Ascending aorta (tissue), 2 donors: ENCODE measurements at regions not wholly inside any gene's neighbourhood (a gene's known extent, or its start where the extent isn't known, plus 50 kb on each side); places are given as distances from the start of the nearest gene placed in this dataset.

Source experiments
- DNase-seq, 2 donors: peaks; one replicate each; pipeline ENCODE4 v3.0.0-alpha.2; 2019; ENCODE audit warnings: low spot score in 2 of 2
- H3K27ac ChIP-seq, 2 donors: fragments of 200-600 bp; sonication (generic); one replicate each; pipeline ENCODE4 v1.5.1; 2016 to 2017; ENCODE audit warnings: mild to moderate bottlenecking in 1 of 2
- H3K27me3 ChIP-seq: fragments of 200-600 bp; sonication (generic); one replicate; pipeline ENCODE4 v1.5.1; 2017
- H3K36me3 ChIP-seq, 2 donors: fragments of 200-600 bp; sonication (generic); one replicate each; pipeline ENCODE4 v1.5.1; 2016
- H3K4me1 ChIP-seq, 2 donors: fragments of 200-600 bp; sonication (generic); one replicate each; pipeline ENCODE4 v1.5.1; 2016 to 2017; ENCODE audit warnings: mild to moderate bottlenecking in 1 of 2
- H3K4me3 ChIP-seq, 2 donors: fragments of 200-600 bp; sonication (generic); one replicate each; pipeline ENCODE4 v1.5.1; 2016 to 2017; ENCODE audit warnings: mild to moderate bottlenecking in 1 of 2
- H3K9me3 ChIP-seq, 2 donors: fragments of 200-600 bp; sonication (generic); one replicate each; pipeline ENCODE4 v1.5.1; 2016
- intact Hi-C: fragments of 100-400 bp; cut with DNase I; formaldehyde crosslinking; loops from one replicate; pipeline ENCODE4 v1.15.1; 2023
- TF ChIP-seq, protein P1 (sequence below), 3 experiments: fragments of 200-600 bp in 2 of 3; fragments of 450-650 bp in 1 of 3; sonication (generic) in 2 of 3; IDR thresholded peaks; one replicate each; pipeline ENCODE4 v1.5.1; 2016 to 2019; ENCODE audit warnings: antibody characterized with exemption in 3 of 3, mild to moderate bottlenecking in 1 of 3, moderate library complexity in 1 of 3

DNA sequence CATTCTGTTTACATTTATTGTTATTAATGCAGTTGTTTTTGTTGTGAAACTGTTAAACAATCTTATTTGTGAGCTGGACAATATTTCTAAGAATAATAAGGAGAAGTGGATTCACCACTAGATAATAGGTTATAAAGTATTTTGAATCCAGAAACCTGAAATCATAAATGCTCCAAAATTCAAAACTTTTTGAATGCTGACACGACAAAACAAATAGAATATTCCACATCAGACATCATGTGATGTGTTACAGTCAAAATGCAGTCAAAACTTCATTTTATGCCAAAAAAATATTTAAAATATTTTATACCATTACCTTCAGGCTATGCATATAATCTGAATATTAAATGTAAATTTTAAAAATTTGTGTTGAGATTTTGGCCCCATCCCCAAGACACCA lies 1321.4 kb downstream of the SLITRK1 start:
- H3K4me1 ChIP-seq: no peaks in the 10 kb centered on the region
- no peak overlapping the region for H3K4me3 ChIP-seq
- no peaks in the 10 kb centered on the region for H3K9me3 ChIP-seq
- no peak overlapping the region for H3K27ac ChIP-seq
- no peak for DNase-seq
- intact Hi-C loops: no loop called here
- no peaks in the 10 kb centered on the region for H3K36me3 ChIP-seq
- no peaks in the 10 kb centered on the region for H3K27me3 ChIP-seq
- TF ChIP-seq, protein P1, sequence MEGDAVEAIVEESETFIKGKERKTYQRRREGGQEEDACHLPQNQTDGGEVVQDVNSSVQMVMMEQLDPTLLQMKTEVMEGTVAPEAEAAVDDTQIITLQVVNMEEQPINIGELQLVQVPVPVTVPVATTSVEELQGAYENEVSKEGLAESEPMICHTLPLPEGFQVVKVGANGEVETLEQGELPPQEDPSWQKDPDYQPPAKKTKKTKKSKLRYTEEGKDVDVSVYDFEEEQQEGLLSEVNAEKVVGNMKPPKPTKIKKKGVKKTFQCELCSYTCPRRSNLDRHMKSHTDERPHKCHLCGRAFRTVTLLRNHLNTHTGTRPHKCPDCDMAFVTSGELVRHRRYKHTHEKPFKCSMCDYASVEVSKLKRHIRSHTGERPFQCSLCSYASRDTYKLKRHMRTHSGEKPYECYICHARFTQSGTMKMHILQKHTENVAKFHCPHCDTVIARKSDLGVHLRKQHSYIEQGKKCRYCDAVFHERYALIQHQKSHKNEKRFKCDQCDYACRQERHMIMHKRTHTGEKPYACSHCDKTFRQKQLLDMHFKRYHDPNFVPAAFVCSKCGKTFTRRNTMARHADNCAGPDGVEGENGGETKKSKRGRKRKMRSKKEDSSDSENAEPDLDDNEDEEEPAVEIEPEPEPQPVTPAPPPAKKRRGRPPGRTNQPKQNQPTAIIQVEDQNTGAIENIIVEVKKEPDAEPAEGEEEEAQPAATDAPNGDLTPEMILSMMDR (IDR thresholded peaks at IDR 0.05): no peak

DNA sequence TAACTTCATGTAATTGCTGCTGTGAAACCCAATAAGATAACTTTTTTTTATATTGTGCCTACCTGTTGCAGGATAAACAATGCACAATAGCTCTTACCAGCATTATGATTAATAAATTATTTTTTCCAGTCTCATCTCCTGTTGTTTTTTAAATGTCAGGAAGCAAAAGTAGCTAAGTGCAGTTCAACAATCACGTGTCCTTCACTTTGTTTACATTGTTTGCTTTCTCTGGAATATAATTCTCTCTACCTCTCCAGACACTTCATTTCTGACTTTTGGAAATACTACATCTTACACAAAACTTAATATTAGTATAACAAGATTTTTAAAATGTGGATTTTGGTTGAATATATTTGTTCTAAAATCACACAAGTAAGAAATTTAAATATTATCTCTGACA lies 1359.4 kb downstream of the SLITRK1 start:
- H3K9me3 ChIP-seq: no peaks in the 10 kb centered on the region
- no peaks in the 10 kb centered on the region for H3K27me3 ChIP-seq
- intact Hi-C loops: no loop called here
- no peaks in the 10 kb centered on the region for H3K36me3 ChIP-seq
- no peak for DNase-seq
- TF ChIP-seq, protein P1 (IDR thresholded peaks at IDR 0.05): no peak
- no peaks in the 10 kb centered on the region for H3K4me1 ChIP-seq
- no peak overlapping the region for H3K27ac ChIP-seq
- no peak overlapping the region for H3K4me3 ChIP-seq

GRCh38 chr13:82506805-82507414 lies 1375.4 kb downstream of the SLITRK1 start:
- H3K4me1 ChIP-seq: peaks cover 0 to under 1% of the 10 kb centered on the region in 2 donors
- TF ChIP-seq, protein P1 (IDR thresholded peaks at IDR 0.05): no peak
- intact Hi-C loops: no loop called here
- H3K36me3 ChIP-seq: no peaks in the 10 kb centered on the region
- H3K27ac ChIP-seq: no peak overlapping the region
- DNase-seq: no peak
- H3K4me3 ChIP-seq: no peak overlapping the region
- no peaks in the 10 kb centered on the region for H3K9me3 ChIP-seq
- no peaks in the 10 kb centered on the region for H3K27me3 ChIP-seq

DNA sequence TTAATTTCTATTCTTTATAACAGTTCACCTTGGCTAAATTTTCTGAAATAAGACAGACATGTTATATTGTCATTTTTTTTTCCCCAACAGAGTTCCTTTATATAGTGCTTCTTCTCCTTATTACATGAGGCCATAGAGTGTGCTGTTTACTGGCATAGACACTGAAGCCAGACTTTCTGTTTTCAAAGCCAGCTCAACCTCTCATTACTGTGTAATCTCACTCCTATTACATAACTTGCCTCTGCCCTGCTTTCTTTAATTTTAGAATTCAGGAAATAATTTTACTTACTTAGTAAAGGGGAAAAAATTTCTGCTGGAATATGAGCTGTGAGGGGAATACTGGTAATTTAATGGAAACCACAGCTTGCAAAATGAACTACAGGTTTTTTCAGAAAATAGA lies 1380.4 kb downstream of the SLITRK1 start:
- intact Hi-C loops: no loop called here
- no peak overlapping the region for H3K4me3 ChIP-seq
- peaks cover 0 to 3% of the 10 kb centered on the region in 2 donors for H3K4me1 ChIP-seq
- no peak for DNase-seq
- no peaks in the 10 kb centered on the region for H3K9me3 ChIP-seq
- H3K36me3 ChIP-seq: no peaks in the 10 kb centered on the region
- H3K27me3 ChIP-seq: no peaks in the 10 kb centered on the region
- no peak overlapping the region for H3K27ac ChIP-seq
- TF ChIP-seq, protein P1 (IDR thresholded peaks at IDR 0.05): no peak

DNA sequence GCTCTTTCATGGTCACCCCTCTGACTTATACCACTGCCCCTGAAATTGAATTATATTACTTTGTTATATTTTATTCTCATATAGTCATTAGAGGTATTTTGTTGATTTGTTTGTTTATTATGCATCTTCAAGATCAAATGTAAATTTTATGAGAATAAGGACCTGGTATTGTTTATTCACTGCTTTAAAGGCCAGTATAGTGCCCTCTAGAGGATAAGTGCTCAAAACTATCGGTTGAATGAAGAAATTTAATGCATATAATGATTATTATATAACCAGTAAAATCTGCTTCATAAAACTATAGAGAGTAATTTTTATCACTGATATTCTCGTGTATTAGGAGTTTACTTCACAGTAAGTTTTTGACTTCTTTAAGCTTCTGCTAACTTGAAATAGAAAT lies 1401.9 kb downstream of the SLITRK1 start:
- no peaks in the 10 kb centered on the region for H3K9me3 ChIP-seq
- TF ChIP-seq, protein P1 (IDR thresholded peaks at IDR 0.05): no peak
- H3K36me3 ChIP-seq: no peaks in the 10 kb centered on the region
- intact Hi-C loops: no loop called here
- no peaks in the 10 kb centered on the region for H3K4me1 ChIP-seq
- H3K27ac ChIP-seq: no peak overlapping the region
- no peaks in the 10 kb centered on the region for H3K27me3 ChIP-seq
- no peak for DNase-seq
- no peak overlapping the region for H3K4me3 ChIP-seq

- Histone ChIP-seq H3K4me3 (no peak overlapping the region), H3K36me3 (no peaks in the 10 kb centered on the region), H3K9me3 (no peaks in the 10 kb centered on the region), H3K27me3 (no peaks in the 10 kb centered on the region), H3K27ac (no peak overlapping the region), H3K4me1 (no peaks in the 10 kb centered on the region)
- TF ChIP-seq, protein P1 (IDR thresholded peaks at IDR 0.05): no peak
- DNase-seq: no peak
- intact Hi-C loops: no loop called here
Measured at GRCh38 chr13:82477436-82477835, 1404.8 kb downstream of the SLITRK1 start.
